HG02938 (cell line): ENCODE measurements at regions not wholly inside any gene's neighbourhood (a gene's known extent, or its start where the extent isn't known, plus 50 kb on each side); places are given as distances from the start of the nearest gene placed in this dataset.
"Not testable (repeated sequence)": the region's sequence is repeated elsewhere in the genome, so short reads cannot be mapped to it uniquely, and the experiment has no call there.

Experiments used
- ATAC-seq: cut with Tn5 transposase; IDR thresholded peaks from one replicate; pipeline ENCODE4 v1.9.1; 2021; ENCODE audit warnings: mild to moderate bottlenecking, moderate library complexity; ENCODE audit not compliant: unreplicated experiment

DNA sequence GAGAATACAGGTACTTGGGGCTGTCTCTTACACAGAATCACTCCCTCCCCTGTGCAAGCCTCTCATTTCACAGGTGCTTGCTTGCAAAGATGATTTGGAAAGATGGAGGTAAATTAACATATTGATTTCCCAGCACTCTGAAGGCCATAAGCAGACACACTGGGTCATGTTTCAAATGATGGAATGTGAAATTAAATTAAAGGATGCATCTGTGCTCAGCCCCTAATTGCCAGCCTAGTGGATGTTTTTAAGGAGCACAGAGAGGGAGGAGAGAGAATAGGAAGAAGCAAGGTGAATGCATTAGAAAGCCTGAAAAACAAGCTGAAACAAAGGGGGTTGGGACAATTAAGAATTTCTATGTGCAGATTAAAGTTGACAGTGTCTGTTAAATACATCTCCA lies 96.1 kb upstream of the GRIP1 start:
- ATAC-seq: no peak

DNA sequence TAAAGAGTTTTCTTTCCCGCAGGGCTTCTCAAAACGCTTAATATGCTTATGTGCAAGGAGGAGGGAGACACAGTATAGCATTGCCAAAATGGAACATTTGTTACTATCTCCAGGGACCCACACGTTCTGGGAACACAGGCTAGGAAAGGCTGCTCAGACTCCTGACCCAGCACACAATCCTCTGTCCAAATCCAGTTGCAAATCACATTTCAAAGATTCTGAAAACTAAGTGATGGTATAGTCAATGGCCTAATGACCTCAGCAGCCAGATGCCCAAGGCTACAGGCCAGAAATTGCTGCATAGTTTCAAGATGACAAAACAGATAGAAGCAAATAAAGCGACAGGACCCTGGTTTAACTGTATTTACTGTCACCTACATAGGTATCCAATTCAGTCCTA lies 97.0 kb upstream of the GRIP1 start:
- no peak for ATAC-seq

DNA sequence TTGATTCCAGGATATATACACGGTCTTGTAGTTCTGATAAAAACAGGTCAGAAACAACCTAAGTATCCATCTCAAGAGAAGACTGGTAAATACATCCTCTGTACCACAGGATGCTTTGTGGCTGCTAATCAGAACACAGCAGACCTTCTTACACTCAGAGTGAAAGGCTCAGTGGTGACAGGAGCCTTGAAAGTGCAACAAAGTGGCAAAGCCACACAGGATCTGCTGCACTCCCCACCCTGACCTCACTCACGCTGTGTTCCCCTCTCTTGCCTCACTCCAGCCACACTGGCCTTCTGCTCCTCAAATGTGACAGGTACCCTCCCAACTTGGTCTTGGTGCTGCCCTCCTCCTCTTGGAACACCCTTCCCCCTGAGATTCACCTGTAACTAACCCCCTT lies 98.1 kb upstream of the GRIP1 start:
- peak; percentile 98 for ATAC-seq

DNA sequence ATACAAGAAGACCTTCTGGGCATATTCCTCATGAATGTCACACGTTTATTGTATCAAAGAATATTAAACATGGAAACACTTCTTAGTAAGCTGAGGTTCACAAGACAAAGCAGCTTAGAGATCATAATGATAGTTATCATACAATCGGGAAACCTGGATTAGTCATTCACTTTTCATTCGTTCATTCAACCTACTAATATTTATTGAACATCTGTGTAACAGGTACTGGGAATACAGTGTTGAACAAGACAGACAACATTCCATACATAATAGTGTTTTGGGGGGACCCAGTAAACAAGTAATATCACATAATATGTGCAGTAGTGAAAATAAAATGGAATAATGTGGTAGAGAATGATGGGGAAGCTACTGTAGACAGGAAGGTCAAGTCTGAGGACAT lies 100.6 kb upstream of the GRIP1 start:
- ATAC-seq: no peak

DNA sequence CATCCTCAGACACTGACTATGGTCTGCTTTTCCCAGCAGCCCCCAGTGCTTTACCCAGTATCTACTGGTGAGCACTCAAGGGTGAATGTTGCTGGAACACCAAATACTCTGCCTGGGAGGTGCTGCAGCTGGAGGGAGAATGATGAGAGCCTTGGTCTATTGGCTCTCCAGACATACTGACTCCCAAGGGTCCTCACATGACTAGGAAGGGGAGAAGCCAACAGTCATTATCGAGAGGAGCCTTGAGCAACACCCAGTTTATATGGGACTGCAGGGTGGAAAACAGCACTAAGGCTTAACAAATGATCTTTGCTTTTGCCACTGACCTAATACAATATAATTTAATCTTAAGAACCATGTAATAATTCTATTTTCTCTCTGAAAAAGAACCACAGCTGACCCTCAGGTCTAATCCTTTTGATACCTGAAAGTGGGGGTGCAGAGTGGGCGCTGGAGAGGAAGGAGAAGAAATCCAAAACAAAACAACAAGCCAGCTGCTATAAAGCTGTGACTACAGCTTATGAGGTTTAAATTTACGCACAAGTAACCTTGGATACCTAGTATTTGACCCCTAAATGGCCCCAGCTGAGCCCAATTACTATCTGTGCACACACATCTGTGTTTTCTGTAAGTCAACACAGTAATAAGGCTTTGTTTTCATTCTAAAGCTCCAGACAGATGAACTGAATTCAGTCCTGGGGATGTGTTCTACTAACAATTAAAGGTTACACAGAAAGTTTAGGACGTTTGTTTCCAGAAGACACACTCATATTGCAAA lies 107.8 kb upstream of the GRIP1 start:
- ATAC-seq: no peak

DNA sequence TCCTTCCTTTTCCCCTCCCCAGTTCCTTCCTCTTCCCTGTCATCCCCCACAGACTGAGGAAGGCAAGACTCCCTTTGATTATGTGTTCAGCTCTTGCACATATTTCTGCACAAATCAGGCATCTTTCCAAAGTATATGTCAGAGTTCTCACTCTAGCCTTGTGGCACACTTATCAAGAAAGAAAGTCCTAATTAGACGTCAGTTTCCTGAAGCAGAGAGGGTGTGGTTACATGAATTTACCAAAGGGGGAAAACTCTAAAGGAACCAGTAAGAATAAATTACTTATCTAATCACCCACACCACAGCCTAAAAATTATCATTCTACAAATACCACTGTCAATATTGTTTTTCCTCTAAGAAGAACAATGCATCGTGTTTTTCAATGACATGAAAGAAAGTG lies 120.7 kb upstream of the GRIP1 start:
- ATAC-seq: no peak

DNA sequence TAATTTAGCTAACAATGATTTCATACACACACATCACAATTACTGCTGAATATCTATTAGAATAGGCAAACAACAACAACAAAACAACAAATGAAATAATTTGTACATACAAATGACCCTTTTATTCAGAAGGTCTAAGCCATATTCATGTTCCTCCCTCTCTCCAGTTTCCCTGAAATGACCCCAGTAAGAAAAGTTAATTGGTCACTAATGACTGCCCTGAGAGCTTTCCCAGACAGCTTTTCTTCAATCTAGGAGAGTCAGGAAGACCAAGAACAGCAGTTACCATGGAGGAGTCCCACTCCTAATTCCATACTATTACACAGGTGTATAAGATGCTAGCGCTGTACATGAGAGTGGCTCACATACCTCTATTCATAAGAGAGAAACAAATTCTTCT lies 121.2 kb upstream of the GRIP1 start:
- ATAC-seq: no peak

DNA sequence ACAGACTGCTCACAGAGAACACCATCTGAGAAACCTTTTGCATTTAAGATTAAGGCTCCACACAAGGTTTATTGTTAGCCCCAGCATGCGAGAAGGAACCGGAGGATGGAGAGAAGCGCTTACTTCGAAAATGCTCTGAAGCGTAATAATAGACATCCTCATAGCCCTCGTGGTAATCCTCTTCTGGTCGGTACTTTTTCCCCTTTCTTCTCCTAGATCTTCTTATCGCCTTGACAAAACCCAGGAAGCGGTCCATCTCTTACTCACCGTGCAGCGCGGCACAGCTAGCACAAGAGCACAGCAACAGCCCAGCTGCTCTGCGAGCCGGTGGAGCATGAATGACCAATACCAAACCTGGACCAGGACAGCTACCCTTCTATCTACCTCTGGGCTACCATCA lies 125.1 kb upstream of the GRIP1 start:
- ATAC-seq: no peak

DNA sequence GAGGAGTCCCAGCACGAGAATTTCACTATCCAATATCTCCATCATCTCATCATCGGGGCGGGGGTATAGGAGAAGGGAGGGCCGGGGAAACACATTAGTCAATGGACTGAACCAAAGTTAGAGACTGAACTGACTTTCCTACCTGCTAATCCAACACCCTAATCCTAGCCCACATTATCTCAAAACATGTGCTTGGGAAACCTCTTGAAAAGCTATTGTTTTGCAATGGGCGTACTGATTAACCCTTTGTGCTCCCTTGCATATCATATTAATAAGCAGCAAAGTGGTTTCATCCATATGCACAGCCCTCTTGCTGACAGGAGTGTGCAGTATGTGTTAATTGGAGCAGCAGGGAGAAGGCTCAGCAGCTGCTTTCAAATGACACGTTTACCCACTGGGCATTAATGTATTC lies 125.7 kb upstream of the GRIP1 start:
- no peak for ATAC-seq

DNA sequence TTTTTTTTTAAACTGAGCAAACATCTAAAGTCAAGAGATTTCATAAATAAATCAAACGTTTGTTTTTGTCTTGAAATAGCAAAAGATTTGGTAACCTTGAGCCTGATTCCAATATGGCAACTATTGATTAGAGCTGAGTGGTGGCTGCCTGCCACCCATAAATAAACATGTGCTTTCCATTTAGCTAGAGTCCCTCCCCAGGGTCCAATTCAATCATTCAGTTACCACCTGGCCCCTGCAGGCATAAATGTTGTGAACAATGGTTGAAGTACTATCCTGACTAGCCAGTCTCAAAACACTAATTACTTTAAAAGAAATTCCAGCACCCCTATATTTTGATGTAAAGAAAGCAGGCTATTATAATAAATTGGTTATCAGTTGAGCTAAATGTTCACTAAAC lies 129.7 kb upstream of the GRIP1 start:
- ATAC-seq: no peak

DNA sequence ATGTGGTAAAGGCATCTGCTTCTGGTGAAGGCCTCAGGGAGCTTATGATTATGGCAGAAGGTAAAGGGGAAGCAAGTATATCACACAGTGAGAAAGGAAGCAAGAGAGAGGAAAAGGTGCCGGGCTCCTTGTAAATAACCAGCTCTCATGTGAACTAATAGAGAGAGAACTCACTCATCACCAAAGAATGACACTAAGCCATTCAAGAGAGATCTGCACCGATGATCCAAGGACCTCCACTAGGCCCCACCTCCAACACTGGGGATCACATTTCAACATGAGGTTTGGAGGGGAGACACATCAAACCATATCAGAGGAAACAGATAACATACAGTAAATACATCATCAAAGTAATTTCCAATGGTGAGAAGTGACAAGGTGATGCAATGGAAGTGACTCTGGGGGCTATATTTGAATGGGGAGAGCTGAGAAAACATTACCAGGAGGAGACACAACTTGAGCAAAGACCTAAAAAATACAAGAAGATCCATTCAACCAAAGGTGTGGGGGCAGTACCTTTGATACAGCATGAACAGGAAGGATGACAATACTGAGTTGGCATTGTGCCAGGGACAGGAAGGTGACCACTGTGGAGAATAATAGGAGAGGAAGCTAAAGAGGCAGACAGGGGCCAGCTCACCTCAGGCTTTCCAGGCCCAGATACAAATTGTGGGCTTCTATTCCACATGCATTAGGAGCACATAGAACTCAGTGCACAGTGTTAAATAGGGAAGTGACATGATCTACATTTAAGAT lies 134.4 kb upstream of the GRIP1 start:
- no peak for ATAC-seq

DNA sequence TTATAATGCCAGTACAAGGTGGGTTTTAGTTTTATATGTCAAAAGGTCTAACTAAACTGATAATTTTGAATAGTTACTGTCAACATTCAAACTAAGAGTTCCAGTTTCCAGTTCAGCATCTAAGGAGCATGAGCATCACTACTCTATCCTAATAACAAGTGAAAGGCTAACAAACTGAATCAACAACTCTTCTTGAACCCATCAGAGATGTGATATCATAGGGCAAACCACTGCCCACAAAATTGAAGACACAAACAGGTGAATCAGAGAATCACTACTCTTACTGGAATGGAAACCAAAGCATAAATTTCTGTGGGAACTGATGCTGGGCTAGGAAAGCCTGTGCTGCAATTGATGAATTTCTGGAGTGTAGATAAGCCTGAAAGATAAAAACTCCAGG lies 140.7 kb upstream of the GRIP1 start:
- no peak for ATAC-seq

DNA sequence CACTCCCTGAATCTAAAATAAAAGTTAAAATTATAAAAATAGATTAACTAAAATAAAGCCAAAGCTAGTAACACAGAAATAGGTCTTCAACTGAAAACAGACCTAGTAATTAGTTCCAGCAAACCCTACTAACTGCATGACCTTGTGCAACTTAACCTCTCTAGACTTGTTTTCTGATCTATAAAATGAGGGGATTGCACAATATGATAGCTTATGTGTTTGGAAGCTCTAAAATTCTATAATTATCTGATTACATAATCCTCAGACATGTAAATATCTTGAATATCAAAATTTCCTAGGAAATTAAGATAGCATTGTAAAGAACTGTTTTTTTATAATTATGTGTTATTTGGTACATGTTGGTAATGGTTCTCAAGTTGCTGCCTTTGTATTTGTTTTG lies 144.1 kb upstream of the GRIP1 start:
- ATAC-seq: no peak

DNA sequence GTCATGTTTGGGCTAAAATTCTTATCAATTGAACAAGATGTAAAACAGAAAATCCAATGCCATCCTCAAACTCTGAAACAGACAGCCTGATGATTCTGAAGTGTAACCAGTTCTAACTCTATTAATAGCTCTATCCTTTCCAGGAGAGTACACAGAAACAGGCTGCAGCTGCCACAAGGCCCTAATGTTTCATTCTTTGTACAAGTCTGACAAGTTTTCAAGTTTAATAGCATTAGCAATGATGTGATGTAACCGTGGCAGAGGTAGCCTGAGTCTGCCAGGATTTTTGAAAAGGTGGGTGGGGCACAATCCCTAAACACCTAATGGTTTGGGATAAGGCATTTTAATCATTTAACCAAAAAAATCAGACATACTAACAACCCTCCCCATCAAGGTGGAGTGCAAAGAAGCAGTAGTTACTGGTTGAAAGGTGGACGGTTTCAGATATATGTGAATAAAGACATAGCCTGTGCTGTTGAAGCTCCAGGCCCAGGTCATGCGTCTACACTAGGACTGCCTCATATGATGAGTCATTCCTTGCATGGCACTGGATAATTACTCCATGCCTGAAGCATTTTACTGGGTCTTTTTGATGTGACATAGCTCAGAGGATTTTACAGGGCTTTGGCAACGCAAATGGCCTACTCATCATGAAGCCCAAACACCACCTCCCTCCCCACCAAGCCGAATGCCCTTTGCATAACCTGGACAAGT lies 145.1 kb upstream of the GRIP1 start:
- no peak for ATAC-seq

DNA sequence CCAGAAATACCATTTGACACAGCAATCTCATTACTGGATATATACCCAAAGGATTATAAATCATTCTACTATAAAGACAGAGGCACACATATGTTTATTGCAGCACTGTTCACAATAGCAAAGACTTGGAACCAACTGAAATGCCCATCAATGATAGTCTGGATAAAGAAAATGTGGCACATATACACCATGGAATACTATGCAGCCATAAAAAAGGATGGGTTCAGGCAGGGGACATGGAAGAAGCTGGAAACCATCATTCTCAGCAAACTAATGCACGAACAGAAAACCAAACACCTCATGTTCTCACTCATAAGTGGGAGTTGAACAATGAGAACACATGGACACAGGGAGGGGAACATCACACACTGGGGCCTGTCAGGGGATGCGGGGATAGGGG lies 147.0 kb upstream of the GRIP1 start:
- ATAC-seq: not testable (repeated sequence)

DNA sequence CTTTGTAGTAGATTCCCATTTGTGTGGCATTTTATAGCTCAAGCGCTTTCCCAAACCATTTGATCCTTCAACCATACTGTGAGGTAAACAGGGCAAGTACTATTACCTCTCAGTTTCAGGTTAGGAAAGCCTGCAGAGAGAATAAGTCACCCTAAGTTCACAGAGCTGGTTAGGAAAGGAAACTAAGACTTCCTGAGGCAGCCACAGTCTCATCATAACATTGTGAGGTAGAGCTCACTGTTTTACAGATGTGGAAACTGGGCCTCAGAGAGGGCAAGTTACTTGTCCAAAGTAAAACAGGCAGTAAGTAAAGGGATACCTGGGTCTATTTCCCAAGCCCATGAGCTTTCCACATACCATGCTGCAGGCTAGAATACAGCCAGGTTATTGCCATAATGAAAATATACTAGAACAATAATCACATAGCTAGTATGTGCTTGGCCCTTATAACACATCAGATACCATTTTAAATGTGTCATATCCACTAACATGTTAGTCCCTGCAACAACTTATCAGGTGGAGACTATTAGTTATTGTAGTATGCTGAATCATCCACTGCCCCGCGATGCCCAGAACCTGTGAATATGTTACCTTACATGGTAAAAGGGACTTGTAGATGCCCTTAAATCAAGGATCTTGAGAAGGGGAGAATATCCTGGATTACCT lies 150.9 kb upstream of the GRIP1 start:
- ATAC-seq: no peak

DNA sequence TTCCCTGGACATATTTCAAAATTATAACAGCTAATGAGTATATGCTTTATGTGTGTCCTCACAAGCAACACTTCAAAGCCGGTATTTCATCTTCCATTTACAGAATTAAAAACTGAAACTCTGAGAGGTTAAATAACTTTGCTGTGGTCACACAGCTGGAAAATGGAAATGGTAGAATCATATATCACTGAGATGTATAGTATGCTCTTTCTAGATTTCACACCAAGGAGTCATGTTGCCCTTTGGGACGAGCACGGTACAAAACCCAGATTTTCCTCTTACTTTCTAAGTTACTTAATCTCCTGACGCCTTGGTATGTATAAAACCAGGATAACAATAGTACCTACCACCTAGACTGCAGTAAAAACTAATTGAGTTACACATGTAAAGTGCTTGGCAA lies 152.6 kb upstream of the GRIP1 start:
- no peak for ATAC-seq

DNA sequence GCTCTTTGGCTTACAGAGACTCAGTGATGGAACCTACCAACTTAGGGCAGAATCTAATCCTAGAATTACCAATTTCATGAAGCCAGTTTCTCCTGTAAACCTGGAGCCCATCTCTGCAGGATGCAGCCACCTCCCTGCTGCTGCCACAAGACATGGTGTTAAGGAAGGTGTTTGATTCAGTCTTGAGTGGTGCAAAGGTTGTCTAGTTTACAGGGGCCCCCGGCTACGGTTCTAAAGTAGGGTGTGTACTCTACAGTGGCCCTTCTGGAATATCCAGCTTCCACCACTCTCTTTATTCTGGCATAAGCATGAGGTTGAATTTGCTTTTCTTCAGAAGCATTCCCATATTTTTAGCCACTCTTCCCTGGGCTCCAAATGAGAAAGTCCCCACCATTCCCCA lies 154.1 kb upstream of the GRIP1 start:
- no peak for ATAC-seq

DNA sequence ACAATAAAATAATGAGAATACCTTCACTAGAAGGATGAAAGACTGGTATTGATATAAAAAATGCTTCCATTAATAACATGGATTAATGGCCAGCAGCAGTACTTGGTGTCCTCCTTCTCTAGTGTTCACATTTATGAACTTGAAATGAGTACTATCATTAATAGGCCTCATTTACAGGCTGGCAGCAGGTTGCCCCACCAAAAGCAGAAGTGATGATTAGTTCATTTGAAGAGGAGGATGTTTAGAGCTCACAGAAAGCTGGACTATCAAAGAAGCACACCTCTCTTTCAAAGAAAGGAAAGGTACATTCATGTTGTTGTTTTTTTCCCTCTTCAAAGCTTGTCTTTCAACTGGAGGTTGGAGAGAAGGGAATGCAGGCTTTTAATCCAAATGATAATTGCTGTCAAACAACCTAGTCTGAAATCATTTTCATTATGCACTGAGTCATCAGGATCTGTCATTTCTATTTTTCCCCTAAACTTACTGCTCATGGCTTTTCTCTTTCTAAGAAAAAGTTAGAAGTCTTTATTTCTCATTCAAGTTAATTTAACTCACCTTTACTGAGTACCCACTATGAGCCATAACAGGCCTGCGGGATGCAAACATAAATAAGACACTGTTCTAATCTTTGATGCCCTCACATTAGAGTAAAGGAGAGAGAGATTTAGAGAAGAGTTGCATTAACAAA lies 157.9 kb upstream of the GRIP1 start:
- ATAC-seq: no peak

DNA sequence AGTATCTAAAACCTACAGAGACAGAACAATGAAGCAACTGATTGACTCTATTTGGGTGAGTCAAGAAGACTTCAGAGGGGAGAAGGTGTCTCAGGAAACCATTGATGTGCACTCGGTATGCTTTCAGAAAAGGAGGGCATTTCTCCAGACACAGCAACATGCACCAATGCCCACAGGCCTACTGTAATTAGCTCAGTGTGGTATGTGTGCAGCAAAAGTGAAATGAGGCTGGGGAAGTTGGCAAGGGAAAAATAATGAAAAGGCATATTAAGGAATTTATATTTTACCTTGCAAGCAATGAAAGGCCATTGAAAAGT lies 158.4 kb upstream of the GRIP1 start:
- ATAC-seq: no peak

DNA sequence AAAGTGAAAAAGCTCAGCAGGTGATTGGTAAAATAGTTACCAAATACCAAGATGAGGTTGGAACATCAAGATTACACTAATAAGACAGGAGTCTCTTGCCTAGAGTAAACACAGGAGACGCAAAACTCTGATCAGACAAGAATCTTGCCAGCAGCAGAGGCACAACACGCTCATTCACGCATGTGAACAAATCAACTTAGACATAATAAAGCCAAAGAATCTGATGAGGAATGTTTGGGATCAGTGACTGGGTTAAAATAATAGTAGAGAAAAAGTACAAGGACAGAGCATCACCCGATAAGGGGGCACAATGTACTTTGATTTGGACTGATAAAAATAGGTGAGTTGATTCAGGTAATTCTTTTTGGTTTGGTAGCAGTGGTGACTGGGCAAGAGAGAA lies 159.5 kb upstream of the GRIP1 start:
- ATAC-seq: no peak
